ENCODE measurements at regions not wholly inside any gene's neighbourhood (a gene's known extent, or its start where the extent isn't known, plus 50 kb on each side); places are given as distances from the start of the nearest gene placed in this dataset.

DNA sequence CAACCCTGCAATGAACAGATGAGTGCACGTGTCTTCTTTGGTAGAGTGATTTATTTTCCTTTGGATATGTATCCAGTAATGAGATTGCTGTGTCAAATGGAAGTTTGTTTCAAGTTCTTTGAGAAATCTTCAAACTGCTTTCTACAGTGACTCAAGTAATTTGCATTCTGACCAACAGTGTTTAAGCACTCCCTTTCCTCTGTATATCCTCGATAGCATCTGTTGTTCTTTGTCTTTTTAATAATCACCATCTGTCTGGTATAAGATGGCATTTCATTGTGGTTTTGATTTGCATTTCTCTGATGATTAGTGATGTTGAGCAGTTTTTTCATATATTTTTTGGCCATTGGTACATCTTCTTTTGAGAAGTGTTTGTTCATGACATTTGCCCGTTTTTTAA is 1608.3 kb upstream of the ZEB2 start:
- TF ChIP-seq, protein P1, sequence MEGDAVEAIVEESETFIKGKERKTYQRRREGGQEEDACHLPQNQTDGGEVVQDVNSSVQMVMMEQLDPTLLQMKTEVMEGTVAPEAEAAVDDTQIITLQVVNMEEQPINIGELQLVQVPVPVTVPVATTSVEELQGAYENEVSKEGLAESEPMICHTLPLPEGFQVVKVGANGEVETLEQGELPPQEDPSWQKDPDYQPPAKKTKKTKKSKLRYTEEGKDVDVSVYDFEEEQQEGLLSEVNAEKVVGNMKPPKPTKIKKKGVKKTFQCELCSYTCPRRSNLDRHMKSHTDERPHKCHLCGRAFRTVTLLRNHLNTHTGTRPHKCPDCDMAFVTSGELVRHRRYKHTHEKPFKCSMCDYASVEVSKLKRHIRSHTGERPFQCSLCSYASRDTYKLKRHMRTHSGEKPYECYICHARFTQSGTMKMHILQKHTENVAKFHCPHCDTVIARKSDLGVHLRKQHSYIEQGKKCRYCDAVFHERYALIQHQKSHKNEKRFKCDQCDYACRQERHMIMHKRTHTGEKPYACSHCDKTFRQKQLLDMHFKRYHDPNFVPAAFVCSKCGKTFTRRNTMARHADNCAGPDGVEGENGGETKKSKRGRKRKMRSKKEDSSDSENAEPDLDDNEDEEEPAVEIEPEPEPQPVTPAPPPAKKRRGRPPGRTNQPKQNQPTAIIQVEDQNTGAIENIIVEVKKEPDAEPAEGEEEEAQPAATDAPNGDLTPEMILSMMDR (conservative IDR thresholded peaks at IDR 0.05), result no peak
- no peak for TF ChIP-seq EZH2 (IDR thresholded peaks at IDR 0.05; ENCODE audit: low read depth)
